Esophagus squamous epithelium (tissue), 5 donors: ENCODE measurements at regions not wholly inside any gene's neighbourhood (a gene's known extent, or its start where the extent isn't known, plus 50 kb on each side); places are given as distances from the start of the nearest gene placed in this dataset.

Experiments
- DNase-seq: peaks from one replicate; lab custom pipeline; 2025; lab: John Stamatoyannopoulos, UW
- H3K27ac ChIP-seq, 4 donors: fragments of 200-600 bp; sonication (generic); one replicate each; pipeline ENCODE4 v1.5.1; 2016 to 2019; ENCODE audit warnings: mild to moderate bottlenecking in 1 of 4
- H3K27me3 ChIP-seq, 4 donors: fragments of 200-600 bp; sonication (generic); 1 replicate in 3 of 4; 2 replicates in 1 of 4; pipeline versions ENCODE4 v1.5.1 to v1.6.0; 2017 to 2021; ENCODE audit warnings: antibody characterized with exemption in 1 of 4
- H3K36me3 ChIP-seq, 3 donors: fragments of 200-600 bp; sonication (generic); one replicate each; pipeline ENCODE4 v1.5.1; 2016 to 2019
- H3K4me1 ChIP-seq, 3 donors: fragments of 200-600 bp; sonication (generic); one replicate each; pipeline ENCODE4 v1.5.1; 2017 to 2019
- H3K4me3 ChIP-seq, 4 donors: fragments of 200-600 bp; sonication (generic); 1 replicate in 3 of 4; 2 replicates in 1 of 4; pipeline ENCODE4 v1.5.1; 2016 to 2019; ENCODE audit warnings: mild to moderate bottlenecking in 2 of 4, moderate library complexity in 1 of 4
- H3K9me3 ChIP-seq, 3 donors: fragments of 200-600 bp; sonication (generic); one replicate each; pipeline ENCODE4 v1.5.1; 2016 to 2019
- POLR2A ChIP-seq, 4 donors: fragments of 450-650 bp; IDR thresholded peaks; one replicate each; pipeline ENCODE4 v1.6.1; 2017; ENCODE audit warnings: antibody characterized with exemption in 4 of 4, mild to moderate bottlenecking in 4 of 4, moderate library complexity in 3 of 4
- WGBS, 2 donors: methylation state at CpG; one replicate each; pipeline ENCODE4 v1.1.5; 2018; 5-methylcytosine and 5-hydroxymethylcytosine counted together
- intact Hi-C: fragments of 100-400 bp; cut with DNase I; formaldehyde crosslinking; loops from one replicate; pipeline ENCODE4 v1.15.0; 2022
- TF ChIP-seq, protein P1 (sequence below), 6 experiments: fragments of 450-650 bp in 4 of 6; fragments of 200-600 bp in 2 of 6; sonication (generic) in 2 of 6; IDR thresholded peaks; one replicate each; pipeline ENCODE4 v1.5.1; 2016 to 2019; ENCODE audit warnings: antibody characterized with exemption in 6 of 6, mild to moderate bottlenecking in 4 of 6, moderate library complexity in 4 of 6
- donor health status: DM: yes; HTN: yes; CAD: no.

DNA sequence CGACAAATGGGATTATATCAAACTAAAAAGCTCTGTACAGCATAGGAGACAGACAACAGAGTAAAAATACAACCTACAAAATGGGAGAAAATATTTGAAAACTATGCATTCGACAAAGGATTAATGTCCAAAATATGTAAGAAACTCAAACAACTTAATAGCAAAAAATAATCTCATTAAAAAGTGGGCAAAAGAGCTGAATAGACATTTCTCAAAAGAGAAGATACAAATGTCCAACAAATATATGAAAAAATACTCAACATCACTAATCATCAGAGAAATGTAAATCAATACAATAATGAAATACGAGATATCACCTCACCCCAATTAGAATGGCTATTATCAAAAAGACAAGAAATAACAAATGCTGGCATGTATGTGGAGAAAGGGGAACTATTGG, 272.9 kb downstream of the KLHL13 start:
- Histone ChIP-seq H3K27ac (no peak overlapping the region), H3K27me3 (no peaks in the 10 kb centered on the region), H3K4me3 (no peak overlapping the region), H3K9me3 (no peaks in the 10 kb centered on the region), H3K4me1 (no peaks in the 10 kb centered on the region), H3K36me3 (no peaks in the 10 kb centered on the region)
- WGBS, 2 donors, result 70 to 71% methylated on average over 3 of the region's 3 CpGs
- intact Hi-C loops, result no loop called here
- TF ChIP-seq POLR2A (IDR thresholded peaks at IDR 0.05), result no peak
- TF ChIP-seq, protein P1, sequence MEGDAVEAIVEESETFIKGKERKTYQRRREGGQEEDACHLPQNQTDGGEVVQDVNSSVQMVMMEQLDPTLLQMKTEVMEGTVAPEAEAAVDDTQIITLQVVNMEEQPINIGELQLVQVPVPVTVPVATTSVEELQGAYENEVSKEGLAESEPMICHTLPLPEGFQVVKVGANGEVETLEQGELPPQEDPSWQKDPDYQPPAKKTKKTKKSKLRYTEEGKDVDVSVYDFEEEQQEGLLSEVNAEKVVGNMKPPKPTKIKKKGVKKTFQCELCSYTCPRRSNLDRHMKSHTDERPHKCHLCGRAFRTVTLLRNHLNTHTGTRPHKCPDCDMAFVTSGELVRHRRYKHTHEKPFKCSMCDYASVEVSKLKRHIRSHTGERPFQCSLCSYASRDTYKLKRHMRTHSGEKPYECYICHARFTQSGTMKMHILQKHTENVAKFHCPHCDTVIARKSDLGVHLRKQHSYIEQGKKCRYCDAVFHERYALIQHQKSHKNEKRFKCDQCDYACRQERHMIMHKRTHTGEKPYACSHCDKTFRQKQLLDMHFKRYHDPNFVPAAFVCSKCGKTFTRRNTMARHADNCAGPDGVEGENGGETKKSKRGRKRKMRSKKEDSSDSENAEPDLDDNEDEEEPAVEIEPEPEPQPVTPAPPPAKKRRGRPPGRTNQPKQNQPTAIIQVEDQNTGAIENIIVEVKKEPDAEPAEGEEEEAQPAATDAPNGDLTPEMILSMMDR (IDR thresholded peaks at IDR 0.05), result no peak
- DNase-seq, result no peak

DNA sequence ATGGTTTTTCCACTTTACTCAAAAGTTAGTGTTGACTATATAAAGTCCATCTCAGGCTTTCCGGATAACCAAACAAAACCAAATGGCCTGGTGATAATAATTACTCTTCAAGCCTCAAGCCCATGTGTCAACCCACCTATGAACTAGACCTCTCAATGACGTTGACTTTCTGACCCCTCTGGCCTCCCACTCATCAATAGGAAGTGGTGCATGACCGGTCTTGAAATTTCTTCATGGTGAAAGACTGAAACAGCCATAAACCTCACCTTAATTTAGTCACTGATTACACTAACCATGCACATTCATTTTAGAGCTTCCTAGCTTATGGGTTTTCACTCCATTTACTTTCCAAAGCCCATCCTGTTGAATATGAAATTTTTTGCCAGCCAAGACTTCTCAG, 276.0 kb downstream of the KLHL13 start:
- Histone ChIP-seq H3K27me3 (no peaks in the 10 kb centered on the region), H3K9me3 (no peaks in the 10 kb centered on the region), H3K36me3 (no peaks in the 10 kb centered on the region), H3K4me3 (no peak overlapping the region), H3K27ac (no peak overlapping the region), H3K4me1 (no peaks in the 10 kb centered on the region)
- 67 to 68% methylated on average over 3 of the region's 3 CpGs for WGBS, 2 donors
- no peak for TF ChIP-seq POLR2A (IDR thresholded peaks at IDR 0.05)
- TF ChIP-seq, protein P1 (IDR thresholded peaks at IDR 0.05), result no peak
- intact Hi-C loops, result no loop called here
- no peak for DNase-seq

DNA sequence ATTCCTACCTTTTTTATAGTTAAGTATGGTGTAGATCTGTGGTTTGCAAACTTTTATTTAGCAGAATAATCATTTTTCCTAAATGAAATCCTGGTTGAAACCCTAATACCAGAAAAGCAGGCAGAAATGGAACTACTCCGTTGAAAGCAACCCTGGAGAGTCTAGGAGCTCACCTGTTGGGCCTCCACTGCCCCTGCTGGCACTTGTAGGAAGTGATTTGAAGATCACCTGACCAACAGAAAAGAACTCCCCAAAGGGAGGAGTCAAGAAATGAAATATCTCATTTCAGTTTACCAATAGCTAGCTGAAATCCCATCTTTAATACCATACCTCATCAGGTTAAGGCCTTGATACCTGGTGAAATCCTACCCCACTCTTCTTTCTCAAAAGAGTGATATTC, 277.1 kb downstream of the KLHL13 start:
- Histone ChIP-seq H3K4me3 (no peak overlapping the region), H3K27ac (no peak overlapping the region), H3K4me1 (no peaks in the 10 kb centered on the region), H3K9me3 (no peaks in the 10 kb centered on the region), H3K36me3 (no peaks in the 10 kb centered on the region), H3K27me3 (no peaks in the 10 kb centered on the region)
- 43 to 75% methylated on average over 1 of the region's 1 CpG for WGBS, 2 donors
- DNase-seq, result no peak
- intact Hi-C loops, result no loop called here
- TF ChIP-seq, protein P1 (IDR thresholded peaks at IDR 0.05), result no peak
- TF ChIP-seq POLR2A (IDR thresholded peaks at IDR 0.05), result no peak

DNA sequence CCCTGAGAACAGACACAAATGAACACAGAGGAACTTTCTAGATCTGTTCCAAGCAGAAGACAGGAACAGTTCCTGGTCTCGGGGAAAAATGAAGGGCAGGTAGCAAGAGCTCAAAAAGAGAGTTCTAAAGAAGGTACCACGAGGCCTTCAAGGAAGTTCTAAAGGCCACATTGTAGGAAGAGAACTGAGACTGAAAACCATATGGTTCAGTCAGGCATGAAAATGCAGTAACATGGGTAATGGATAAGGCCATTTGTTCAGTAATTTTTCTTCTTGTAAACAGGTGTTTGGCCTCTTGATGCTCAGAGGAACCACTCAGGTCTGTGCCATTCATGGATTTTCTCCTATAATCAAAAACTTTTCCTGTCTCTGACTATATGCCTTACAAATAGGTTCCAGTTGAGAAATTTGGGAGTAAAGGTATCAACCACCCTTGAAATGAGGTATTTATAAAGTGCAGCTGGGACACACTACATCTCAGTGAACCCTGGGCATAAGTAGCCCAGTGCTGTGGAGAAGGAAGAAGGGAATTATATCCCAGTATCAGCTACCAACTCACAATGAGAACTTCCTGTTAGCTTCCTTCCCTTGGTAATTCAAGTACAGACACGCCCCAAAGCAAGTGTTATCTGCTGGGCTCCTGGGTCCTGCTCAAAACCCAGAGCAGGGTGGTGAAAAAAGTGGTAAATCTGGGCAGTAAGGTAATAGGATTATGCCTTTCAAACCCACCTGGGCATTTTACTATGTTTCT, 277.9 kb downstream of the KLHL13 start:
- intact Hi-C loops, result no loop called here
- no peak overlapping the region for H3K4me3 ChIP-seq
- no peak for TF ChIP-seq POLR2A (IDR thresholded peaks at IDR 0.05)
- TF ChIP-seq, protein P1 (IDR thresholded peaks at IDR 0.05), result no peak
- H3K4me1 ChIP-seq, result no peaks in the 10 kb centered on the region
- no peaks in the 10 kb centered on the region for H3K9me3 ChIP-seq
- WGBS, 2 donors, result 33 to 55% methylated on average over 2 to 3 of the region's 3 CpGs
- DNase-seq, result no peak
- no peak overlapping the region for H3K27ac ChIP-seq
- no peaks in the 10 kb centered on the region for H3K36me3 ChIP-seq
- H3K27me3 ChIP-seq, result no peaks in the 10 kb centered on the region

DNA sequence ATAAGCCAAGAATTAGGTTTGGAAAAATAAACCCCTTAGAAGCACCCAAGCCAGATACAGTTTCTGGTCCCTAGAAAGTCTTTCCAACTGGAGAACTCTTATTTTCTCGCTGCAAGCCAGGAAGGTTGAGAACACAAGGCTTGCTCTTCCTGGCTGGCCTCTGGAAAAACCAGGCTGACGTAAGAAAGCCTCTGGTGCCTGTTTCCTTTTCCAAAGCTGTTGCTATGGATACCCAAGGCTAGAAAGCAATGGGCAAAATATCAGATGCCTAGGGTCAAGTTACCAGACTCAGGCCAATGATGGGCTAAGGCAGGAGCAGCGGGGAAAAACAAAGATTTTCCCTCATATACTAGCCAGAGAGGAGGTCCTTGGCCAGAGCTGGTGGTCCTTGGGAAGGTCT, 281.6 kb downstream of the KLHL13 start:
- WGBS, 2 donors, result 49 to 73% methylated on average over 3 of the region's 3 CpGs
- no peaks in the 10 kb centered on the region for H3K4me1 ChIP-seq
- DNase-seq, result no peak
- H3K27me3 ChIP-seq, result no peaks in the 10 kb centered on the region
- H3K36me3 ChIP-seq, result no peaks in the 10 kb centered on the region
- H3K9me3 ChIP-seq, result no peaks in the 10 kb centered on the region
- no peak overlapping the region for H3K27ac ChIP-seq
- intact Hi-C loops, result no loop called here
- H3K4me3 ChIP-seq, result no peak overlapping the region
- no peak for TF ChIP-seq POLR2A (IDR thresholded peaks at IDR 0.05)
- TF ChIP-seq, protein P1 (IDR thresholded peaks at IDR 0.05), result no peak
